ENCODE measurements at regions not wholly inside any gene's neighbourhood (a gene's known extent, or its start where the extent isn't known, plus 50 kb on each side); places are given as distances from the start of the nearest gene placed in this dataset.
"Not testable (repeated sequence)": the region's sequence is repeated elsewhere in the genome, so short reads cannot be mapped to it uniquely, and the experiment has no call there.

- no peak for TF ChIP-seq CTCF (IDR thresholded peaks at IDR 0.05; ENCODE audit: low read depth, low read length)
- DNase-seq (ENCODE audit: extremely low read depth, low read depth) = no peak
These were observed 445.2 kb downstream of the SQOR start for GRCh38 chr15:46080016-46080415.

- DNase-seq (ENCODE audit: extremely low read depth, low read depth) = no peak
- TF ChIP-seq CTCF (IDR thresholded peaks at IDR 0.05; ENCODE audit: low read depth, low read length) = no peak
These were observed 453.9 kb downstream of the SQOR start for GRCh38 chr15:46088486-46089445.

GRCh38 chr15:46089467-46089935 is 454.7 kb downstream of the SQOR start:
- TF ChIP-seq CTCF (IDR thresholded peaks at IDR 0.05; ENCODE audit: low read depth, low read length) = no peak
- no peak for DNase-seq (ENCODE audit: extremely low read depth, low read depth)

GRCh38 chr15:46091860-46092450 is 457.1 kb downstream of the SQOR start:
- TF ChIP-seq CTCF (IDR thresholded peaks at IDR 0.05; ENCODE audit: low read depth, low read length) = peak; percentile 43
- no peak for DNase-seq (ENCODE audit: extremely low read depth, low read depth)

- DNase-seq (ENCODE audit: extremely low read depth, low read depth) = not testable (repeated sequence)
These were observed 463.2 kb downstream of the SQOR start for GRCh38 chr15:46098006-46098405.

- no peak for TF ChIP-seq CTCF (IDR thresholded peaks at IDR 0.05; ENCODE audit: low read depth, low read length)
These were observed 475.9 kb downstream of the SQOR start for GRCh38 chr15:46110755-46111154.

GRCh38 chr15:46111730-46112129 is 476.9 kb downstream of the SQOR start:
- TF ChIP-seq CTCF (IDR thresholded peaks at IDR 0.05; ENCODE audit: low read depth, low read length) = no peak
- DNase-seq (ENCODE audit: extremely low read depth, low read depth) = no peak

More at GRCh38 chr15:46110755-46111154, 475.9 kb downstream of the SQOR start:
- no peak for DNase-seq (ENCODE audit: extremely low read depth, low read depth)

All from AG09319 (cell line).